Gastroesophageal sphincter (tissue), 4 donors: ENCODE measurements at regions not wholly inside any gene's neighbourhood (a gene's known extent, or its start where the extent isn't known, plus 50 kb on each side); places are given as distances from the start of the nearest gene placed in this dataset.
"Not testable (repeated sequence)": the region's sequence is repeated elsewhere in the genome, so short reads cannot be mapped to it uniquely, and the experiment has no call there.

Experiments used
- ATAC-seq: fragments of 150-250 bp; one replicate; pipeline ENCODE4 v1.9.1; 2016; ENCODE audit warnings: mild to moderate bottlenecking, moderate library complexity
- H3K27ac ChIP-seq, 4 donors: fragments of 200-600 bp; sonication (generic) in 3 of 4; 1 replicate in 3 of 4; 2 replicates in 1 of 4; pipeline ENCODE4 v1.5.1; 2016 to 2019
- H3K27me3 ChIP-seq: fragments of 200-600 bp; sonication (generic); one replicate; pipeline ENCODE4 v1.5.1; 2019
- H3K36me3 ChIP-seq, 2 donors: fragments of 200-600 bp; sonication (generic); one replicate each; pipeline ENCODE4 v1.5.1; 2019; ENCODE audit warnings: control low read depth in 1 of 2
- H3K4me1 ChIP-seq, 3 donors: fragments of 200-600 bp; sonication (generic); 1 replicate in 2 of 3; 2 replicates in 1 of 3; pipeline ENCODE4 v1.5.1; 2016 to 2019; ENCODE audit warnings: control low read depth in 2 of 3
- H3K4me3 ChIP-seq, 2 donors: fragments of 200-600 bp; sonication (generic); one replicate each; pipeline ENCODE4 v1.5.1; 2019; ENCODE audit warnings: mild to moderate bottlenecking in 1 of 2, moderate library complexity in 1 of 2
- H3K9me3 ChIP-seq, 3 donors: fragments of 200-600 bp; sonication (generic); one replicate each; pipeline ENCODE4 v1.5.1; 2017 to 2019; ENCODE audit warnings: control low read depth in 2 of 3
- EP300 ChIP-seq: sonication (generic); formaldehyde crosslinking; IDR thresholded peaks from one replicate; pipeline ENCODE4 v1.6.1; 2017; ENCODE audit warnings: antibody characterized with exemption, mild to moderate bottlenecking
- POLR2A ChIP-seq, 2 donors: fragments of 450-650 bp; IDR thresholded peaks; one replicate each; pipeline ENCODE4 v1.6.1; 2017; ENCODE audit warnings: antibody characterized with exemption in 2 of 2, mild to moderate bottlenecking in 2 of 2, moderate library complexity in 1 of 2
- POLR2AphosphoS5 ChIP-seq: sonication (generic); formaldehyde crosslinking; IDR thresholded peaks from one replicate; pipeline ENCODE4 v1.6.1; 2017; ENCODE audit warnings: antibody characterized with exemption
- WGBS, 2 donors: methylation state at CpG; one replicate each; pipeline ENCODE4 v1.1.5; 2018; ENCODE audit warnings: low coverage in 1 of 2; 5-methylcytosine and 5-hydroxymethylcytosine counted together
- TF ChIP-seq, protein P1 (sequence below), 4 experiments: fragments of 200-600 bp in 2 of 4; fragments of 450-650 bp in 2 of 4; sonication (generic) in 1 of 4; IDR thresholded peaks; one replicate each; pipeline ENCODE4 v1.5.1; 2017 to 2019; ENCODE audit warnings: antibody characterized with exemption in 4 of 4, mild to moderate bottlenecking in 2 of 4, moderate library complexity in 2 of 4

DNA sequence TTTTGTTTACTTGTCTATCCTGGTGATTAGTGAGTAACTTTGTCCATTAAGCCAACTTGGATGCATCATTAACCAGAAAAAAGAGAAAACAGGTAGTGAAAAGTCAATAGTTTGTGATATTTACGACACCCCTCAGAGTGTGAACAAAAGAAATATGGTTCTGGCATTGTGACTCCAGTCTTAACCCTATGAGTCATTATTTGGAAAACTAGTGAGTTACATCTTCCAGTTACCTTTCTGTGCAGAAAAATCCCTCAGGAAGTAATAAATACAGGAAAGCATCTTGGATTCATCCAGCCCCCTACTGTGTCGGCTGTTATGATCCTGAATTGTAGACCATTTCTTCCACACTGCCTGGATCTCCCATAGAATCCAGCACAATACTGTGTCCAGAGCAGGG, 379.1 kb downstream of the GALC start:
- Histone ChIP-seq H3K4me1 (no peaks in the 10 kb centered on the region), H3K27ac (no peak overlapping the region), H3K9me3 (no peaks in the 10 kb centered on the region), H3K36me3 (no peaks in the 10 kb centered on the region), H3K27me3 (no peaks in the 10 kb centered on the region), H3K4me3 (no peak overlapping the region)
- ATAC-seq: no peak
- 56 to 59% methylated on average over 2 of the region's 2 CpGs for WGBS, 2 donors
- no peak for TF ChIP-seq EP300
- TF ChIP-seq, protein P1, sequence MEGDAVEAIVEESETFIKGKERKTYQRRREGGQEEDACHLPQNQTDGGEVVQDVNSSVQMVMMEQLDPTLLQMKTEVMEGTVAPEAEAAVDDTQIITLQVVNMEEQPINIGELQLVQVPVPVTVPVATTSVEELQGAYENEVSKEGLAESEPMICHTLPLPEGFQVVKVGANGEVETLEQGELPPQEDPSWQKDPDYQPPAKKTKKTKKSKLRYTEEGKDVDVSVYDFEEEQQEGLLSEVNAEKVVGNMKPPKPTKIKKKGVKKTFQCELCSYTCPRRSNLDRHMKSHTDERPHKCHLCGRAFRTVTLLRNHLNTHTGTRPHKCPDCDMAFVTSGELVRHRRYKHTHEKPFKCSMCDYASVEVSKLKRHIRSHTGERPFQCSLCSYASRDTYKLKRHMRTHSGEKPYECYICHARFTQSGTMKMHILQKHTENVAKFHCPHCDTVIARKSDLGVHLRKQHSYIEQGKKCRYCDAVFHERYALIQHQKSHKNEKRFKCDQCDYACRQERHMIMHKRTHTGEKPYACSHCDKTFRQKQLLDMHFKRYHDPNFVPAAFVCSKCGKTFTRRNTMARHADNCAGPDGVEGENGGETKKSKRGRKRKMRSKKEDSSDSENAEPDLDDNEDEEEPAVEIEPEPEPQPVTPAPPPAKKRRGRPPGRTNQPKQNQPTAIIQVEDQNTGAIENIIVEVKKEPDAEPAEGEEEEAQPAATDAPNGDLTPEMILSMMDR (IDR thresholded peaks at IDR 0.05): no peak
- TF ChIP-seq POLR2AphosphoS5: no peak
- TF ChIP-seq POLR2A (IDR thresholded peaks at IDR 0.05): no peak

GRCh38 chr14:87607056-87607455, 385.9 kb downstream of the GALC start:
- H3K27ac ChIP-seq, H3K9me3 ChIP-seq, H3K4me3 ChIP-seq, ATAC-seq, H3K36me3 ChIP-seq, H3K4me1 ChIP-seq, H3K27me3 ChIP-seq: not testable (repeated sequence)
- 90 to 94% methylated on average over 3 of the region's 3 CpGs for WGBS, 2 donors

DNA sequence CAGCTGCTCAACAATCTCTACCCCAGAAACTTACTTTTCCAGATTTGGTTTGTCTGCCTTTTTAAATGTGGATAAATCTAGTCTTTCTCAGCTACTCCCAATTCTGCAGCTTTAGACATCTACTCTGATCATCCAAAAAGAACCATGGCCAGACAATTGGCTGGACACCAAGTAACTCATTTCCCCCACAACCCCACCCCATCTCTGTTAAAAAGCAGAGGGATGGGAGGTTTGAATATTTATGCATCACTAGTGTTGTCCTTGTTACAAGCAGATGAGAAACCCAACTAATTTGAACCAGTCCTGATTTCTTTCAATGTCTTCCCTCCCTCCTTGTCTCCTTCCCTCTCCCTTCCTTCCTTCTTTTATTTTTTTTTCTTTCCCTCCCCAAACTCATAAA, 391.9 kb downstream of the GALC start:
- Histone ChIP-seq H3K36me3 (no peaks in the 10 kb centered on the region), H3K9me3 (peaks cover 0 to 4% (median 0%) of the 10 kb centered on the region in 3 donors), H3K4me1 (no peaks in the 10 kb centered on the region), H3K27ac (no peak overlapping the region), H3K4me3 (no peak overlapping the region), H3K27me3 (no peaks in the 10 kb centered on the region)
- no peak for TF ChIP-seq POLR2A (IDR thresholded peaks at IDR 0.05)
- no peak for TF ChIP-seq EP300
- TF ChIP-seq, protein P1 (IDR thresholded peaks at IDR 0.05): no peak
- ATAC-seq: no peak

- H3K9me3 ChIP-seq: no peaks in the 10 kb centered on the region
- ATAC-seq: no peak
- no peak overlapping the region for H3K4me3 ChIP-seq
- TF ChIP-seq, protein P1 (IDR thresholded peaks at IDR 0.05): no peak
- H3K4me1 ChIP-seq: no peaks in the 10 kb centered on the region
- 57% methylated on average over 1 of the region's 1 CpG; no CpG with 5 or more reads in 1 of the 2 donors for WGBS, 2 donors
- no peak overlapping the region for H3K27ac ChIP-seq
- H3K27me3 ChIP-seq: no peaks in the 10 kb centered on the region
- H3K36me3 ChIP-seq: no peaks in the 10 kb centered on the region
Observed at GRCh38 chr14:87600240-87600639, 392.7 kb downstream of the GALC start.

GRCh38 chr14:87581298-87581697, 411.7 kb downstream of the GALC start:
- H3K36me3 ChIP-seq: no peaks in the 10 kb centered on the region
- no peak for TF ChIP-seq POLR2AphosphoS5
- TF ChIP-seq, protein P1 (IDR thresholded peaks at IDR 0.05): no peak
- TF ChIP-seq EP300: no peak
- no peak for TF ChIP-seq POLR2A (IDR thresholded peaks at IDR 0.05)
- no peaks in the 10 kb centered on the region for H3K27me3 ChIP-seq
- H3K27ac ChIP-seq: no peak overlapping the region
- 83 to 87% methylated on average over 2 of the region's 2 CpGs for WGBS, 2 donors
- no peaks in the 10 kb centered on the region for H3K9me3 ChIP-seq
- no peak overlapping the region for H3K4me3 ChIP-seq
- ATAC-seq: no peak
- no peaks in the 10 kb centered on the region for H3K4me1 ChIP-seq

DNA sequence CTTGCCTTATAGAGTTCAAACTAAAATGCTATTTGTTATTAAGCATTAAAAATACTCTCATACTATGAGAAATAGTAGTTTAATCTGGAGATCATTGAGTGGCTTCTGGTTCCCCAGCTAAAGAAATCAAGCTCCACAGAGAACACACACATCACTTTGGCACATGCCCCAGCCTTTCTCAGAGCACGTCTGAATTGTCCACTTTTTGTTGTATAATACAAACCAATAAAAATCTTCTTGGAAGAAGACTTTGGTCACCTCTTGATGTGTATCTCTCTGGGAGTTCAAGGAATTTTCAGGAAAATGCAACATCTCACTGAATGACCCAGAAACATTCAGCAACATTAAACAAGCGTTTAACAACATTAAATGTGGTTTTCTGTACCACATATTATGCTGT, 413.9 kb downstream of the GALC start:
- Histone ChIP-seq H3K4me1 (no peaks in the 10 kb centered on the region), H3K9me3 (no peaks in the 10 kb centered on the region), H3K27ac (no peak overlapping the region), H3K36me3 (no peaks in the 10 kb centered on the region), H3K27me3 (no peaks in the 10 kb centered on the region), H3K4me3 (no peak overlapping the region)
- no peak for ATAC-seq
- WGBS, 2 donors: 58 to 61% methylated on average over 2 of the region's 2 CpGs
- TF ChIP-seq, protein P1 (IDR thresholded peaks at IDR 0.05): no peak
- no peak for TF ChIP-seq EP300
- no peak for TF ChIP-seq POLR2A (IDR thresholded peaks at IDR 0.05)
- TF ChIP-seq POLR2AphosphoS5: no peak
